Testis (tissue), 2 donors: ENCODE measurements at regions not wholly inside any gene's neighbourhood (a gene's known extent, or its start where the extent isn't known, plus 50 kb on each side); places are given as distances from the start of the nearest gene placed in this dataset.
A peak's percentile ranks its signal among the peaks of the same experiment; 100 is the strongest.

ENCODE experiments used
- POLR2A ChIP-seq: fragments of 450-650 bp; IDR thresholded peaks from one replicate; pipeline ENCODE4 v1.6.1; 2017; ENCODE audit warnings: antibody characterized with exemption, mild to moderate bottlenecking, moderate library complexity
- TF ChIP-seq, protein P1 (sequence below), 3 experiments: fragments of 450-650 bp in 2 of 3; fragments of 200-600 bp in 1 of 3; sonication (generic) in 1 of 3; IDR thresholded peaks; one replicate each; pipeline ENCODE4 v1.5.1; 2016 to 2019; ENCODE audit warnings: antibody characterized with exemption in 3 of 3, mild to moderate bottlenecking in 2 of 3, moderate library complexity in 1 of 3

- TF ChIP-seq, protein P1, sequence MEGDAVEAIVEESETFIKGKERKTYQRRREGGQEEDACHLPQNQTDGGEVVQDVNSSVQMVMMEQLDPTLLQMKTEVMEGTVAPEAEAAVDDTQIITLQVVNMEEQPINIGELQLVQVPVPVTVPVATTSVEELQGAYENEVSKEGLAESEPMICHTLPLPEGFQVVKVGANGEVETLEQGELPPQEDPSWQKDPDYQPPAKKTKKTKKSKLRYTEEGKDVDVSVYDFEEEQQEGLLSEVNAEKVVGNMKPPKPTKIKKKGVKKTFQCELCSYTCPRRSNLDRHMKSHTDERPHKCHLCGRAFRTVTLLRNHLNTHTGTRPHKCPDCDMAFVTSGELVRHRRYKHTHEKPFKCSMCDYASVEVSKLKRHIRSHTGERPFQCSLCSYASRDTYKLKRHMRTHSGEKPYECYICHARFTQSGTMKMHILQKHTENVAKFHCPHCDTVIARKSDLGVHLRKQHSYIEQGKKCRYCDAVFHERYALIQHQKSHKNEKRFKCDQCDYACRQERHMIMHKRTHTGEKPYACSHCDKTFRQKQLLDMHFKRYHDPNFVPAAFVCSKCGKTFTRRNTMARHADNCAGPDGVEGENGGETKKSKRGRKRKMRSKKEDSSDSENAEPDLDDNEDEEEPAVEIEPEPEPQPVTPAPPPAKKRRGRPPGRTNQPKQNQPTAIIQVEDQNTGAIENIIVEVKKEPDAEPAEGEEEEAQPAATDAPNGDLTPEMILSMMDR (IDR thresholded peaks at IDR 0.05) = peak in 1 of 3 experiments; percentile 14
- TF ChIP-seq POLR2A = no peak
Observed at GRCh38 chr1:83545066-83545862, 453.7 kb downstream of the TTLL7 start.
